ENCODE measurements at regions not wholly inside any gene's neighbourhood (a gene's known extent, or its start where the extent isn't known, plus 50 kb on each side); places are given as distances from the start of the nearest gene placed in this dataset.

- no peak for TF ChIP-seq POLR2A (IDR thresholded peaks at IDR 0.05; ENCODE audit: low read length)
- no peak for TF ChIP-seq GATA1 (IDR thresholded peaks at IDR 0.05; ENCODE audit: low read depth, low read length)
Observed at GRCh38 chr19:14265290-14266036, 59.5 kb upstream of the ADGRL1 start.
